ENCODE measurements at regions not wholly inside any gene's neighbourhood (a gene's known extent, or its start where the extent isn't known, plus 50 kb on each side); places are given as distances from the start of the nearest gene placed in this dataset.

DNA sequence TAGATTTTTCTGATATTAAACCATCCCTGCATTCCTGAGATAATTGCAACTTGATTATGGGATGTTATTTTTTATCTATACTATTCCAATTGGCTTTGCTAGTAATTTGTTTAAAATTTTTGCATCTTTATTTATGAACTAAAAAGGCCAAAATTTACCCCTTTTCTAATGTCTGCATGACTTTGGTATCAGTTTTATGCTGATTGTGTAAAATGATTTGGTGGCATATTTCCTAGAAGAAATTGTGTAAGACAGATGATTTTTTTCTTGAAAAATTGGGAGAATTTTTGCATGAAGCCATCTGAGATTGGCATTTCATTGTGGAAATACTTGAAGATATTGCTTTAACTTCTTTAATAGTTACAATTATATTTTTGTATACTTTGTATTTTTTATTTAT lies 183.8 kb upstream of the TBL1XR1 start:
- Histone ChIP-seq H3K18ac (ENCODE audit: extremely low read depth, low read length) (no peak overlapping the region), H3K4me1 (replicated peaks in 1 of 4; ENCODE audit: control insufficient read depth in 3 of 4, insufficient read depth in 4 of 4, low read length in 3 of 4) (peaks cover 0 to 4% (median 0%) of the 10 kb centered on the region in 4 experiments; a peak in 2 of 7 replicates), H3K4me3 (ENCODE audit: extremely low read depth in 1 of 4, insufficient read depth in 2 of 4, low read depth in 3 of 4, low read length in 4 of 4) (no peak overlapping the region), H3K23ac (ENCODE audit: insufficient read length) (no peak overlapping the region), H4K20me1 (replicated peaks in 1 of 2; ENCODE audit: control insufficient read depth in 1 of 2, insufficient read depth in 2 of 2, low read length in 2 of 2) (no peaks in the 10 kb centered on the region), H3K9ac (replicated peaks in 1 of 4; ENCODE audit: extremely low read depth in 1 of 4, low read depth in 3 of 4, low read length in 3 of 4) (no peak overlapping the region), H3K4ac (replicated peaks; ENCODE audit: insufficient read length, low read depth, low read length) (no peak overlapping the region), H2AK5ac (ENCODE audit: low read depth, low read length) (no peak overlapping the region), H2BK15ac (ENCODE audit: low read length) (no peak overlapping the region), H3K4me2 (ENCODE audit: insufficient read depth in 1 of 2, low read depth in 2 of 2, low read length in 2 of 2) (no peak overlapping the region), H3K23me2 (ENCODE audit: low read depth, low read length) (no peaks in the 10 kb centered on the region), H3K79me1 (ENCODE audit: low read depth, low read length) (no peaks in the 10 kb centered on the region), H4K8ac (ENCODE audit: extremely low read depth, insufficient read depth, low read length) (no peak overlapping the region), H2BK20ac (ENCODE audit: low read length) (no peak overlapping the region), H4K91ac (replicated peaks; ENCODE audit: insufficient read length, low read length) (no peak overlapping the region), H3K36me3 (ENCODE audit: control insufficient read depth in 2 of 4, insufficient read depth in 4 of 4, low read length in 3 of 4) (no peaks in the 10 kb centered on the region), H2AFZ (ENCODE audit: low read length) (no peak overlapping the region), H3K27me3 (replicated peaks in 1 of 4; ENCODE audit: control insufficient read depth in 3 of 4, extremely low read depth in 1 of 4, insufficient read depth in 3 of 4, low read length in 3 of 4) (no peaks in the 10 kb centered on the region), H3K14ac (ENCODE audit: insufficient read length) (no peak overlapping the region), H2BK120ac (replicated peaks; ENCODE audit: low read depth, low read length) (no peak overlapping the region), H2BK12ac (ENCODE audit: low read depth, low read length) (no peak overlapping the region), H4K5ac (ENCODE audit: insufficient read length, low read depth, low read length) (no peak overlapping the region), H3K79me2 (ENCODE audit: control insufficient read depth in 1 of 2, insufficient read depth in 2 of 2, low read length in 2 of 2) (no peaks in the 10 kb centered on the region), H2BK5ac (ENCODE audit: low read depth, low read length) (no peak overlapping the region), H3K56ac (replicated peaks; ENCODE audit: insufficient read length, low read depth, low read length) (no peak overlapping the region), H3K27ac (ENCODE audit: low read depth, low read length) (no peak overlapping the region), H3K9me3 (ENCODE audit: insufficient read depth in 2 of 2, low read depth in 1 of 2, low read length in 1 of 2) (no peaks in the 10 kb centered on the region)
- FAIRE-seq (no peak), DNase-seq (ENCODE audit: low read depth in 1 of 2, low spot score in 2 of 2) (no peak)
- no peak for TF ChIP-seq CBX5 (IDR thresholded peaks at IDR 0.05; ENCODE audit: low read depth, low read length)
- no peak for TF ChIP-seq CTCF (IDR thresholded peaks at IDR 0.05; ENCODE audit: control extremely low read depth in 1 of 3, insufficient read depth in 1 of 3, low read depth in 1 of 3, low read length in 3 of 3)
- no peak for TF ChIP-seq NANOG (IDR thresholded peaks at IDR 0.05; ENCODE audit: insufficient read depth, low read depth, low read length, poor library complexity, severe bottlenecking)
- no peak for TF ChIP-seq PHF8 (conservative IDR thresholded peaks at IDR 0.05; ENCODE audit: low read depth, low read length)
- ChIA-PET POLR2A (ENCODE audit: partially characterized antibody) (no interaction called here), CTCF (ENCODE audit: partially characterized antibody) (no interaction called here)
